HCT116 (cell line): ENCODE measurements at regions not wholly inside any gene's neighbourhood (a gene's known extent, or its start where the extent isn't known, plus 50 kb on each side); places are given as distances from the start of the nearest gene placed in this dataset.

Experiments
- ATAC-seq: fragments of 200-7000 bp; cut with Tn5 transposase; 2 replicates; pipeline ENCODE4 v1.9.1; 2020; ENCODE audit warnings: mild to moderate bottlenecking, moderate library complexity
- BruUV-seq: library from RNA; stranded (reverse); fragments of 400-500 nt; replicated peaks from 2 replicates; lab custom pipeline; 2021; lab: Mats Ljungman, UMichigan
- CTCF ChIA-PET: fragments of 300-600 bp; sonication (Branson Sonifier 250); formaldehyde crosslinking; loops from one replicate; lab custom pipeline; 2021; ENCODE audit warnings: antibody characterized with exemption; lab: Charles Lee
- POLR2A ChIA-PET: fragments of 300-600, 350-600 bp; sonication (Branson Sonifier 250); formaldehyde crosslinking; loops from one replicate; lab custom pipeline; 2021; ENCODE audit warnings: antibody characterized with exemption; lab: Charles Lee
- RAD21 ChIA-PET, 2 experiments: fragments of 300-600 bp; sonication (Branson Sonifier 250); formaldehyde crosslinking; loops; one replicate each; lab custom pipeline; 2023; ENCODE audit warnings: low total read pairs in 2 of 2; ENCODE audit not compliant: uncharacterized antibody in 2 of 2, unreplicated experiment in 2 of 2, low non-redundant PET in 1 of 2; lab: Charles Lee
- DNase-seq: peaks from one replicate; pipeline ENCODE4 v3.0.0-alpha.2; 2010; ENCODE audit warnings: low read depth, low spot score
- H2AFZ ChIP-seq: fragments of 200-600 bp; shearing (Covaris generic), sonication (generic); 2 replicates; pipeline ENCODE4 v1.6.1; 2017; ENCODE audit warnings: low read depth, mixed run types, mixed read lengths, antibody characterized with exemption, low read length; ENCODE audit not compliant: poor library complexity, severe bottlenecking
- H3K27ac ChIP-seq: 2 replicates; pipeline ENCODE4 v1.5.1; 2012; ENCODE audit warnings: low read depth, low read length
- H3K27me3 ChIP-seq: fragments of 200-600 bp; sonication (generic); 2 replicates; pipeline ENCODE4 v1.6.1; 2016; ENCODE audit warnings: mixed run types, low read length, mixed read lengths; ENCODE audit not compliant: insufficient read depth
- H3K36me3 ChIP-seq, 2 experiments: fragments of 200-500 bp in 1 of 2; fragments of 200-600 bp in 1 of 2; sonication (Bioruptor generic) in 1 of 2; sonication (generic) in 1 of 2; 2 replicates each; pipeline versions ENCODE4 v1.5.1 to v1.6.1; 2014 to 2016; ENCODE audit warnings: low read length in 2 of 2, inconsistent platforms in 1 of 2, mixed read lengths in 1 of 2, mixed run types in 1 of 2; ENCODE audit not compliant: insufficient read depth in 2 of 2, control insufficient read depth in 1 of 2
- H3K4me1 ChIP-seq, 2 experiments: fragments of 200-600 bp in 1 of 2; sonication (generic) in 1 of 2; 2 replicates each; pipeline versions ENCODE4 v1.5.1 to v1.6.1; 2012 to 2017; ENCODE audit warnings: low read length in 2 of 2, inconsistent platforms in 1 of 2, mild to moderate bottlenecking in 1 of 2, mixed read lengths in 1 of 2, mixed run types in 1 of 2, moderate library complexity in 1 of 2; ENCODE audit not compliant: insufficient read depth in 2 of 2, control insufficient read depth in 1 of 2
- H3K4me2 ChIP-seq: fragments of 200-600 bp; sonication (generic); 2 replicates; pipeline ENCODE4 v1.6.1; 2017; ENCODE audit warnings: mixed run types, low read length, mixed read lengths
- H3K4me3 ChIP-seq, 2 experiments: fragments of 200-600 bp in 1 of 2; sonication (generic) in 1 of 2; replicated peaks in 1 of 2; 2 replicates each; pipeline ENCODE4 v1.5.1; 2011 to 2016; ENCODE audit warnings: low read length in 2 of 2, control low read depth in 1 of 2, low read depth in 1 of 2, mild to moderate bottlenecking in 1 of 2, mixed read lengths in 1 of 2, mixed run types in 1 of 2
- H3K79me2 ChIP-seq: fragments of 200-600 bp; sonication (generic); 2 replicates; pipeline ENCODE4 v1.6.1; 2017; ENCODE audit warnings: mild to moderate bottlenecking, mixed run types, low read length, moderate library complexity, mixed read lengths; ENCODE audit not compliant: insufficient read depth
- H3K9ac ChIP-seq: fragments of 200-600 bp; sonication (generic); 2 replicates; pipeline ENCODE4 v1.6.1; 2016; ENCODE audit warnings: low read length, mixed read lengths
- H3K9me2 ChIP-seq: fragments of 200-600 bp; sonication (generic), shearing (Covaris generic); 2 replicates; pipeline ENCODE4 v1.6.1; 2017; ENCODE audit warnings: mixed run types, mild to moderate bottlenecking, moderate library complexity; ENCODE audit not compliant: insufficient read depth
- H3K9me3 ChIP-seq, 2 experiments: fragments of 200-500 bp in 1 of 2; fragments of 200-600 bp in 1 of 2; sonication (Bioruptor generic) in 1 of 2; sonication (generic) in 1 of 2; 2 replicates each; pipeline ENCODE4 v1.6.1; 2014 to 2017; ENCODE audit warnings: low read length in 2 of 2, mixed read lengths in 2 of 2, inconsistent platforms in 1 of 2, low read depth in 1 of 2, mild to moderate bottlenecking in 1 of 2, mixed run types in 1 of 2, moderate library complexity in 1 of 2; ENCODE audit not compliant: control insufficient read depth in 1 of 2, insufficient read depth in 1 of 2
- H4K20me1 ChIP-seq: fragments of 200-600 bp; sonication (generic), shearing (Covaris generic); 2 replicates; pipeline ENCODE4 v1.6.1; 2017; ENCODE audit warnings: mixed run types, mild to moderate bottlenecking, moderate library complexity; ENCODE audit not compliant: insufficient read depth
- CBX3 ChIP-seq: IDR thresholded peaks from 2 replicates; pipeline ENCODE4 v1.6.1; 2012; ENCODE audit warnings: low read depth
- CTCF ChIP-seq, 3 experiments: fragments of 200-600 bp in 1 of 3; sonication (generic) in 1 of 3; IDR thresholded peaks in 2 of 3; conservative IDR thresholded peaks in 1 of 3; 2 replicates each; pipeline ENCODE4 v1.5.1; 2012 to 2017; ENCODE audit warnings: low read depth in 2 of 3, low read length in 2 of 3, antibody characterized with exemption in 1 of 3, borderline replicate concordance in 1 of 3, control low read depth in 1 of 3, mild to moderate bottlenecking in 1 of 3, mixed read lengths in 1 of 3, mixed run types in 1 of 3, moderate library complexity in 1 of 3; ENCODE audit not compliant: insufficient read depth in 1 of 3
- RAD21 ChIP-seq: IDR thresholded peaks from 2 replicates; pipeline ENCODE4 v1.6.1; 2012; ENCODE audit warnings: low read depth, mild to moderate bottlenecking
- ZNF274 ChIP-seq: fragments of 200-500 bp; sonication (Bioruptor generic); IDR thresholded peaks from 2 replicates; pipeline ENCODE4 v1.6.1; 2014; ENCODE audit warnings: mild to moderate bottlenecking, low read depth, low read length, inconsistent platforms
- intact Hi-C: fragments of 100-400 bp; cut with micrococcal nuclease; formaldehyde crosslinking; loops from 2 replicates; pipeline ENCODE4 v1.10.0; 2022
- TF ChIP-seq, protein P1 (sequence below): IDR thresholded peaks from 2 replicates; pipeline ENCODE4 v1.6.1; 2011; ENCODE audit warnings: mild to moderate bottlenecking, low read length, moderate library complexity; ENCODE audit not compliant: insufficient replicate concordance; ENCODE audit errors: extremely low read depth
- TF ChIP-seq, protein P2 (sequence below): IDR thresholded peaks from 2 replicates; pipeline ENCODE4 v1.6.1; 2012

- Histone ChIP-seq H3K9me3 (no peaks in the 10 kb centered on the region), H3K9me2 (no peaks in the 10 kb centered on the region), H3K4me1 (no peaks in the 10 kb centered on the region), H3K4me2 (no peak overlapping the region), H3K27me3 (peaks cover 24% of the 10 kb centered on the region; the same call in 1 of the 2 replicates), H2AFZ (no peak overlapping the region), H3K36me3 (no peaks in the 10 kb centered on the region), H3K4me3 (no peak overlapping the region), H3K27ac (no peak overlapping the region), H3K79me2 (no peaks in the 10 kb centered on the region), H3K9ac (no peak overlapping the region), H4K20me1 (no peaks in the 10 kb centered on the region)
- ChIA-PET CTCF (interaction anchor here (0.8 to 1.4 kb wide), 8 partner anchors 9 to 265 kb away, joined by 3 to 11 read pairs (median 4); no protein-coding TSS in a partner anchor), POLR2A (no interaction called here), RAD21 (interaction anchor here in 1 of 2 experiments (1.3 kb wide), 1 partner anchor 266 kb away, joined by 3 read pairs; no protein-coding TSS in a partner anchor)
- BruUV-seq: no TSS peak
- peak; percentile 13 for DNase-seq
- TF ChIP-seq, protein P1, sequence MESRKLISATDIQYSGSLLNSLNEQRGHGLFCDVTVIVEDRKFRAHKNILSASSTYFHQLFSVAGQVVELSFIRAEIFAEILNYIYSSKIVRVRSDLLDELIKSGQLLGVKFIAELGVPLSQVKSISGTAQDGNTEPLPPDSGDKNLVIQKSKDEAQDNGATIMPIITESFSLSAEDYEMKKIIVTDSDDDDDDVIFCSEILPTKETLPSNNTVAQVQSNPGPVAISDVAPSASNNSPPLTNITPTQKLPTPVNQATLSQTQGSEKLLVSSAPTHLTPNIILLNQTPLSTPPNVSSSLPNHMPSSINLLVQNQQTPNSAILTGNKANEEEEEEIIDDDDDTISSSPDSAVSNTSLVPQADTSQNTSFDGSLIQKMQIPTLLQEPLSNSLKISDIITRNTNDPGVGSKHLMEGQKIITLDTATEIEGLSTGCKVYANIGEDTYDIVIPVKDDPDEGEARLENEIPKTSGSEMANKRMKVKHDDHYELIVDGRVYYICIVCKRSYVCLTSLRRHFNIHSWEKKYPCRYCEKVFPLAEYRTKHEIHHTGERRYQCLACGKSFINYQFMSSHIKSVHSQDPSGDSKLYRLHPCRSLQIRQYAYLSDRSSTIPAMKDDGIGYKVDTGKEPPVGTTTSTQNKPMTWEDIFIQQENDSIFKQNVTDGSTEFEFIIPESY: no peak
- TF ChIP-seq RAD21: peak; percentile 80
- TF ChIP-seq CBX3: 0 out of 2 replicates have a peak, but pooled peaks have one; percentile 31
- TF ChIP-seq CTCF (IDR thresholded peaks at IDR 0.05 in 2 of 3, conservative IDR thresholded peaks at IDR 0.05 in 1 of 3; ENCODE audit: borderline replicate concordance in 1 of 3, insufficient read depth in 1 of 3, low read depth in 2 of 3, low read length in 2 of 3): peak; percentile 82 to 98 (median 83)
- no peak for TF ChIP-seq ZNF274
- TF ChIP-seq, protein P2, sequence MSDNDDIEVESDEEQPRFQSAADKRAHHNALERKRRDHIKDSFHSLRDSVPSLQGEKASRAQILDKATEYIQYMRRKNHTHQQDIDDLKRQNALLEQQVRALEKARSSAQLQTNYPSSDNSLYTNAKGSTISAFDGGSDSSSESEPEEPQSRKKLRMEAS: 0 out of 2 replicates have a peak, but pooled peaks have one; percentile 15
- intact Hi-C loops: loop anchor here (1.0 kb wide), 1 partner anchor 266 kb away; no protein-coding TSS in a partner anchor
- peak; percentile 99 for ATAC-seq
Measured at GRCh38 chr2:18117592-18117991, 239.1 kb downstream of the KCNS3 start.
